ENCODE measurements at regions not wholly inside any gene's neighbourhood (a gene's known extent, or its start where the extent isn't known, plus 50 kb on each side); places are given as distances from the start of the nearest gene placed in this dataset.

DNA sequence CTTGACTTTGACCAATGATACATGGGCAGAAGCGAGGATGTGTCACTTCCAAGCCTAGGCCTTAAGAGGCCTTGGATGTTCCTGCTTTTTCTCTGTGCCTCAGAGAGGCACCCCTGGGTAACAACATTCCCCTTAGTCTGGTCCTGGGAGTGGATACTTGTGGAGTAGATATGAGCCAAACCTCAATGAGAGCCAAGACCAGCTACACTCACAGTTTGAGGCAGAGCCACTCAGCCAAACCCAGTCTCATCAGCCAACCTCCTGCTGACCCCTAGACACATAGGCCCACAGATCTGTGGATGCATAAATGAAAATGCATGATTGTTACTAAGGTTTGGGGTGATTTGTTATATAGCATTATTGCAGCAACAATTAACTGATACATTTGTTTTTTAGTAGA lies 114.2 kb downstream of the ZNF621 start:
- no peak for DNase-seq (ENCODE audit: low spot score, unreplicated experiment)
- no peak overlapping the region for H3K27ac Mint-ChIP-seq
- H3K4me3 Mint-ChIP-seq (ENCODE audit: low read depth): no peak overlapping the region
- H3K27me3 Mint-ChIP-seq: peaks cover 8% of the 10 kb centered on the region
- peaks cover 14% of the 10 kb centered on the region for H3K9me3 Mint-ChIP-seq (ENCODE audit: low read depth)
- H3K4me1 Mint-ChIP-seq (ENCODE audit: low read depth): no peaks in the 10 kb centered on the region
- no peaks in the 10 kb centered on the region for H3K36me3 Mint-ChIP-seq (ENCODE audit: insufficient read depth)
- TF ChIP-seq, protein P1, sequence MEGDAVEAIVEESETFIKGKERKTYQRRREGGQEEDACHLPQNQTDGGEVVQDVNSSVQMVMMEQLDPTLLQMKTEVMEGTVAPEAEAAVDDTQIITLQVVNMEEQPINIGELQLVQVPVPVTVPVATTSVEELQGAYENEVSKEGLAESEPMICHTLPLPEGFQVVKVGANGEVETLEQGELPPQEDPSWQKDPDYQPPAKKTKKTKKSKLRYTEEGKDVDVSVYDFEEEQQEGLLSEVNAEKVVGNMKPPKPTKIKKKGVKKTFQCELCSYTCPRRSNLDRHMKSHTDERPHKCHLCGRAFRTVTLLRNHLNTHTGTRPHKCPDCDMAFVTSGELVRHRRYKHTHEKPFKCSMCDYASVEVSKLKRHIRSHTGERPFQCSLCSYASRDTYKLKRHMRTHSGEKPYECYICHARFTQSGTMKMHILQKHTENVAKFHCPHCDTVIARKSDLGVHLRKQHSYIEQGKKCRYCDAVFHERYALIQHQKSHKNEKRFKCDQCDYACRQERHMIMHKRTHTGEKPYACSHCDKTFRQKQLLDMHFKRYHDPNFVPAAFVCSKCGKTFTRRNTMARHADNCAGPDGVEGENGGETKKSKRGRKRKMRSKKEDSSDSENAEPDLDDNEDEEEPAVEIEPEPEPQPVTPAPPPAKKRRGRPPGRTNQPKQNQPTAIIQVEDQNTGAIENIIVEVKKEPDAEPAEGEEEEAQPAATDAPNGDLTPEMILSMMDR (IDR thresholded peaks at IDR 0.05; ENCODE audit: unreplicated experiment): no peak

DNA sequence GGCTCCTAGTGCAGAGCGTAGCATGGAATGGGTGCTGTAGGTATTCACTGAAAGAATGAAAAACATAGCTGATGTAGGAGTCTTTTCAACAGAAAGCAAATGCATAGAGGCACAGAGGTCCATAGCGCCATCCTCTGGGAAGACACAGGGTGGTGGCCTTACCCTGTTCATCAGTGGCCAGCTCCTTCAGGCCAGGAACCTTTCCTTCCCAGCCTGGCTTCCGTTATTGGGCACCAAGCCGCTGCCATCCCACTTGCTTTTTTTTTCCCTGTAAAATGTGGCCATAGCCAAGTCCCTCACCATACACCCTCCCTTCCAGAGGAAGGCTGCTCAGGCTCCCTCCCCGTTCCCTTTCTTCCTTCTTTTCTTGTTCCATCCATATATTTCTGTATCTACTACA lies 118.1 kb downstream of the ZNF621 start:
- TF ChIP-seq, protein P1 (IDR thresholded peaks at IDR 0.05; ENCODE audit: unreplicated experiment): no peak
- H3K9me3 Mint-ChIP-seq (ENCODE audit: low read depth): no peaks in the 10 kb centered on the region
- no peak overlapping the region for H3K4me3 Mint-ChIP-seq (ENCODE audit: low read depth)
- H3K36me3 Mint-ChIP-seq (ENCODE audit: insufficient read depth): no peaks in the 10 kb centered on the region
- DNase-seq (ENCODE audit: low spot score, unreplicated experiment): no peak
- H3K4me1 Mint-ChIP-seq (ENCODE audit: low read depth): no peaks in the 10 kb centered on the region
- H3K27ac Mint-ChIP-seq: no peak overlapping the region
- peaks cover 8% of the 10 kb centered on the region for H3K27me3 Mint-ChIP-seq

DNA sequence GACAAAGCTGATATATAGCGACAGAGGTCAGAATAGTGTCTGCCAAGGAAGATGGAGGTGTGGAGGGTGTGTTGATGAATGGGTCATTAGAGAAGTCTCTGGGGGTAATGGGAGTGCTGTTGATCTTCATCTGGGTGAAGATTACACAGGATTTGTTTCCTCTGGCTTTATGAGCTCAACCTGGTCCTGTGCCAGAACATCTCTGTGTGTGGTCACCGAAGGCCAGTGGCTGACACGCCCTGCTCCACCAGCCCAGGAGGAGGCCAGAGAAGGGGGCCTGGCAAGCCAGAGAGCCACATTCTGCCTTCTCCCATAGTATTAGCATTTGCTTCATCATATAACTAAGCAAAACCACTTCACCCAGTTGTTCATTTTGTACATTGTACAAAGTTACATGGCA lies 121.1 kb downstream of the ZNF621 start:
- Mint-ChIP-seq H3K36me3 (ENCODE audit: insufficient read depth) (no peaks in the 10 kb centered on the region), H3K27me3 (peaks cover 8% of the 10 kb centered on the region), H3K27ac (no peak overlapping the region), H3K4me1 (ENCODE audit: low read depth) (no peaks in the 10 kb centered on the region), H3K4me3 (ENCODE audit: low read depth) (no peak overlapping the region), H3K9me3 (ENCODE audit: low read depth) (no peaks in the 10 kb centered on the region)
- TF ChIP-seq, protein P1 (IDR thresholded peaks at IDR 0.05; ENCODE audit: unreplicated experiment): no peak
- DNase-seq (ENCODE audit: low spot score, unreplicated experiment): no peak

GRCh38 chr3:40649346-40649745 lies 124.6 kb downstream of the ZNF621 start:
- DNase-seq (ENCODE audit: low spot score, unreplicated experiment): no peak
- TF ChIP-seq, protein P1 (IDR thresholded peaks at IDR 0.05; ENCODE audit: unreplicated experiment): no peak
- Mint-ChIP-seq H3K36me3 (ENCODE audit: insufficient read depth) (no peaks in the 10 kb centered on the region), H3K4me1 (ENCODE audit: low read depth) (no peaks in the 10 kb centered on the region), H3K27ac (no peak overlapping the region), H3K27me3 (no peaks in the 10 kb centered on the region), H3K4me3 (ENCODE audit: low read depth) (no peak overlapping the region), H3K9me3 (ENCODE audit: low read depth) (no peaks in the 10 kb centered on the region)

GRCh38 chr3:40652072-40652471 lies 127.3 kb downstream of the ZNF621 start:
- no peak for DNase-seq (ENCODE audit: low spot score, unreplicated experiment)
- peaks cover 8% of the 10 kb centered on the region for H3K27me3 Mint-ChIP-seq
- no peak overlapping the region for H3K27ac Mint-ChIP-seq
- H3K4me3 Mint-ChIP-seq (ENCODE audit: low read depth): no peak overlapping the region
- H3K9me3 Mint-ChIP-seq (ENCODE audit: low read depth): no peaks in the 10 kb centered on the region
- no peaks in the 10 kb centered on the region for H3K4me1 Mint-ChIP-seq (ENCODE audit: low read depth)
- TF ChIP-seq, protein P1 (IDR thresholded peaks at IDR 0.05; ENCODE audit: unreplicated experiment): no peak
- no peaks in the 10 kb centered on the region for H3K36me3 Mint-ChIP-seq (ENCODE audit: insufficient read depth)

Measured in progenitor cell of endocrine pancreas (in vitro differentiated cells).